Activated CD4-positive, alpha-beta memory T cell treated with anti-CD3 and anti-CD28 coated beads for 36 hours (primary cell): ENCODE measurements at regions not wholly inside any gene's neighbourhood (a gene's known extent, or its start where the extent isn't known, plus 50 kb on each side); places are given as distances from the start of the nearest gene placed in this dataset.
A peak's percentile ranks its signal among the peaks of the same experiment; 100 is the strongest.

Experiments used
- CTCF ChIA-PET: fragments of 350-600 bp; sonication (Branson Sonifier 250); formaldehyde crosslinking; loops from one replicate; lab custom pipeline; 2021; ENCODE audit warnings: antibody characterized with exemption, inconsistent platforms; lab: Charles Lee
- POLR2A ChIA-PET: fragments of 350-600 bp; sonication (Branson Sonifier 250); formaldehyde crosslinking; loops from one replicate; lab custom pipeline; 2021; ENCODE audit warnings: antibody characterized with exemption; lab: Charles Lee
- DNase-seq: peaks from one replicate; pipeline ENCODE4 v3.0.0-alpha.2; 2020
- H3K27ac Mint-ChIP-seq: one replicate; pipeline ENCODE4 v1.8.0; 2021; ENCODE audit warnings: mixed read lengths
- H3K27me3 Mint-ChIP-seq: one replicate; pipeline ENCODE4 v1.8.0; 2021; ENCODE audit warnings: mixed read lengths
- H3K36me3 Mint-ChIP-seq: one replicate; pipeline ENCODE4 v1.8.0; 2021; ENCODE audit warnings: mixed read lengths
- H3K4me1 Mint-ChIP-seq: one replicate; pipeline ENCODE4 v1.8.0; 2021; ENCODE audit warnings: low read depth, mixed read lengths
- H3K4me3 Mint-ChIP-seq: one replicate; pipeline ENCODE4 v1.8.0; 2021; ENCODE audit warnings: mild to moderate bottlenecking, mixed read lengths
- H3K9me3 Mint-ChIP-seq: one replicate; pipeline ENCODE4 v1.8.0; 2021; ENCODE audit warnings: mixed read lengths
- intact Hi-C: fragments of 100-400 bp; cut with micrococcal nuclease; formaldehyde crosslinking; loops from one replicate; pipeline ENCODE4 v1.15.1; 2023

DNA sequence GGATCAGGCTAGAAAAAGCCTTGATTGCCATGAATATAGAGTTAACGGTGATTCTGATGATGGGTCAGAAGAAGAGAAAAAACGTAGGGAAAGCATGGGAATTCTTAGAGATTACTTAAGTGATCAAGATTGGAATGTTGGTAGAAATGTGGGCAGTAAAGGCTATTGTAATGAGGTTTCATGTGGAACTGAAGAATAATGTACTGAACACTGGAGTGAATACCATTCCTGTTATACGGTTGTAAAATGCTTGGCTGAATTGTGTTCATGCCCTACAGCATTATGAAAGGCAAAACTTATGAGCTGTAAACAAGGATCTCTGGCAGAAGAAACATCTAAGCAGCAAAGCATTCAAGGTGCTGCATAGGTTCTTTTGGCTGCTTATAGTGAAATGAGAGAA lies 414.1 kb upstream of the CBLB start:
- H3K36me3 Mint-ChIP-seq = no peaks in the 10 kb centered on the region
- POLR2A ChIA-PET = no interaction called here
- H3K27me3 Mint-ChIP-seq = no peaks in the 10 kb centered on the region
- no peak overlapping the region for H3K27ac Mint-ChIP-seq
- intact Hi-C loops = no loop called here
- no peaks in the 10 kb centered on the region for H3K4me1 Mint-ChIP-seq
- DNase-seq = no peak
- CTCF ChIA-PET = no interaction called here
- no peaks in the 10 kb centered on the region for H3K9me3 Mint-ChIP-seq
- no peak overlapping the region for H3K4me3 Mint-ChIP-seq

- DNase-seq = no peak
- Mint-ChIP-seq H3K36me3 (no peaks in the 10 kb centered on the region), H3K27ac (no peak overlapping the region), H3K27me3 (no peaks in the 10 kb centered on the region), H3K4me3 (no peak overlapping the region), H3K9me3 (no peaks in the 10 kb centered on the region), H3K4me1 (peaks cover 7% of the 10 kb centered on the region)
- intact Hi-C loops = no loop called here
- ChIA-PET CTCF (no interaction called here), POLR2A (no interaction called here)
These were observed 420.0 kb upstream of the CBLB start for GRCh38 chr3:106288781-106289180.

DNA sequence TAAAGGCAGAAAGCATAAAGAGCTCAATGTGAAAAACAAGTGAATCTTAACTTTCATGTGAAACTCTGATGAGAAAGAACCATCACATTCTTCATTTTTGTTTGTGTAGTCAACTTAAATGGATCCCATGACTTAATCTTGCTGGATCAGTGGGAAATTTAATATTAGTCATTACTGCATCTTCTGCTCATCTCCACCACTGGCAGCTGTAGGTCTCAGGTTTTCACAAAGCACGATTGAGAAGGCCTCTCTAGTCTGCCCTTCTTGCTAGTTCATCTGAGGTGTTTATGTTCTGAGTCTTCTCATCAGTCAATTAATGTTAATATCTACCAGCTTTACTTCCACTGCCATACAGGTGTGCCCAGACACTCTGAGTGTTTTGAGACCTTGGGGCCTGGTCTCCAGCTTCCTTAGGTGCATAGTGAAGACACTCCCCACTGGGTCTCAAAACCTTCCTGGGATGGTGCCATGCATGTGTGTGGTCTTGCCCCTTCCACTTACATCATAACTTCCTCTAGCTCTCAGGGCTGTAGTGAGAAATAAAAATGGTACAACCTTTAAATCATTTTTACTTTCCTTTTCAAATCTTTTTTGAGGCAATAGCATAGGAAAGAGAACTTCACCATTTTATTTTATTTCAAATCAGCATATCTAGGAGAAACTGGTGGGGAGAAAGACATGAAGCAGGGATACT lies 421.6 kb upstream of the CBLB start:
- DNase-seq = no peak
- Mint-ChIP-seq H3K27me3 (no peaks in the 10 kb centered on the region), H3K4me3 (no peak overlapping the region), H3K4me1 (peaks cover 7% of the 10 kb centered on the region), H3K36me3 (no peaks in the 10 kb centered on the region), H3K9me3 (no peaks in the 10 kb centered on the region), H3K27ac (no peak overlapping the region)
- intact Hi-C loops = no loop called here
- ChIA-PET POLR2A (no interaction called here), CTCF (interaction anchor here (1.0 kb wide), 1 partner anchor 12 kb away, joined by 3 read pairs; no protein-coding TSS in a partner anchor)

DNA sequence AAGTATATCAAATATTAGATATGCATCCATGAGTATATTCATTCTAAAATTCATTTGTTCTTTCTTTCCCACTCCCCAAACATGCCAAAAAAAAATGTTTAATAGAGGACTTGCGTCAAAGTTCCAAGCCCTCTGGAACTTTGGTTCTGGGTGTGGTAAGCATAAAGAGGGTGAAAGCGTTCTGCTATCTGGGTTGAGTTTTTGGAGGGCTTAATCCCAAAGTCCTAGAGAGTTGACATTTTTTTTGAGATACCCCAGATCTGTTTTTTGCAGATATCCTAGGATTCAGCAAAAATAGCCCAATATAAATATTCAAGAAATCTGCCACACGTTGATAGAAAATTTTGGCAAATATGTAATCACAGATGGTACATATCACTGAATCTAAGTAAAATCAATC lies 424.3 kb upstream of the CBLB start:
- DNase-seq = no peak
- intact Hi-C loops = no loop called here
- CTCF ChIA-PET = no interaction called here
- no peaks in the 10 kb centered on the region for H3K36me3 Mint-ChIP-seq
- H3K9me3 Mint-ChIP-seq = peaks cover 2% of the 10 kb centered on the region
- POLR2A ChIA-PET = no interaction called here
- H3K4me3 Mint-ChIP-seq = no peak overlapping the region
- H3K27me3 Mint-ChIP-seq = no peaks in the 10 kb centered on the region
- peaks cover 13% of the 10 kb centered on the region for H3K4me1 Mint-ChIP-seq
- no peak overlapping the region for H3K27ac Mint-ChIP-seq

- intact Hi-C loops = no loop called here
- DNase-seq = no peak
- CTCF ChIA-PET = no interaction called here
These were observed 425.3 kb upstream of the CBLB start for GRCh38 chr3:106294121-106294520.

DNA sequence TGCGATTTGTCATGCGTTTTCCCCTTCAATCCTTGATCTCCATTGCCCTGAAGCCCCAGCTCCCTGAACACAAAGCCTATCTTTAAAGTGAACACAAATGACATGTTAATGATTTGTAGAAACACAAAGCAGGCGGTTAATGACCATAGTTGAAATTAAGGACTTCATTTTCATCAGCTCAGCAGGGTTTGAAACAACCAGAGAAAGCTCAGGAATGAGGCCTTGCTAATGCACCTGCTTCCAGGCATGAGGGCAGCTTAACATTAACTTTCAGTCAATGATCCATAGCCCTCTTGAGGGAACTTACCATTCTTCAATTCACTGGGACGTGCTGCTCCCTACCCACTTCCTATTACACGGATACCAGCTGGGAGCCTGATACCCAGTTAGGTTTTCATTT lies 427.2 kb upstream of the CBLB start:
- Mint-ChIP-seq H3K27ac (no peak overlapping the region), H3K4me1 (peaks cover 23% of the 10 kb centered on the region), H3K27me3 (no peaks in the 10 kb centered on the region), H3K9me3 (peaks cover 2% of the 10 kb centered on the region), H3K4me3 (no peak overlapping the region), H3K36me3 (no peaks in the 10 kb centered on the region)
- CTCF ChIA-PET = no interaction called here
- POLR2A ChIA-PET = interaction anchor here (0.7 kb wide), 1 partner anchor 27 kb away, joined by 3 read pairs; no protein-coding TSS in a partner anchor
- DNase-seq = no peak
- intact Hi-C loops = loop anchor here (5.0 kb wide), 1 partner anchor 49 kb away; no protein-coding TSS in a partner anchor

More at GRCh38 chr3:106294121-106294520, 425.3 kb upstream of the CBLB start:
- Mint-ChIP-seq H3K27me3 (no peaks in the 10 kb centered on the region), H3K4me1 (peaks cover 18% of the 10 kb centered on the region), H3K9me3 (peaks cover 2% of the 10 kb centered on the region), H3K36me3 (no peaks in the 10 kb centered on the region), H3K27ac (no peak overlapping the region), H3K4me3 (no peak overlapping the region)
- POLR2A ChIA-PET = no interaction called here

DNA sequence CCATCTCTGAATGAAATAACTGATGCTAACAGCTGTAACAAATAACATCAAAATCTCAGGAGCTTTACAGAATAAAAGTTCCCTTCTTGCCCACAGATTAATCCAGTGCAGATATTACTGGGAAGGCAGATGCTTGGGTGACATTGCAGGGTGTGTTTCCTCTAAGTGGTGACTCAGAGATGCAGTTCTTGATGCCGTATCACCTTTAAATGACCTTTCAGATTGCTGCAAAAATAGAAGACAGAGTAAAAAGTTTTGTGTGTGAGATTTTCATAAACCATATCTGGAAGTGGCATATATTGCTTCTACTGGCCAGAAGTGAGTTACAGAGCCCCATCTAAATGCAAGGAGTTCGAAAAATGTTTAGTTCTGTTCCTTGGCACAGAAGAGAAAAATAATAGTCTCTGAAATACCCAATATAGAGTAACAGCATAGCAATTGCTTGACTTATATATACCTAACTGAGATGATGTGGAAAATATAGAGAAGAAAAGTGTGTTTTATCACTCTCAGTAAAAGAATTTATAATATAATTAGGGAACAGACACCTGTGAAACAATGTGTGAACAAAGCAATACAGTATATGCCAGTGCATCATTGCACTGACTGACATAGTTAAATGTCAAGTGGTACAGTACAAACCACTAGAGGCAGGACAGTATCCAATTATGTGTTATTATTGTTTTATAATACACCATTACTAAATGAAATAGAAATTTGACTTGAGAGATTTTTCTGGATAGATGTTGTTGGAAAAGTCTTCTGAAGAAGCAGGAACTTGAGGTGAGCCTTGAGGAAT lies 430.7 kb upstream of the CBLB start:
- intact Hi-C loops = loop anchor here (5.0 to 10.0 kb wide), 2 partner anchors 52 to 935 kb away; partner anchors contain the start of gene ALCAM
- POLR2A ChIA-PET = interaction anchor here (0.6 kb wide), 1 partner anchor 339 kb away, joined by 3 read pairs; no protein-coding TSS in a partner anchor
- H3K27ac Mint-ChIP-seq = peak overlapping the region; percentile 53
- H3K4me3 Mint-ChIP-seq = no peak overlapping the region
- no peaks in the 10 kb centered on the region for H3K36me3 Mint-ChIP-seq
- H3K27me3 Mint-ChIP-seq = no peaks in the 10 kb centered on the region
- peak; percentile 30 for DNase-seq
- peaks cover 2% of the 10 kb centered on the region for H3K9me3 Mint-ChIP-seq
- CTCF ChIA-PET = interaction anchor here (0.6 kb wide), 1 partner anchor 34 kb away, joined by 3 read pairs; no protein-coding TSS in a partner anchor
- peaks cover 50% of the 10 kb centered on the region for H3K4me1 Mint-ChIP-seq

DNA sequence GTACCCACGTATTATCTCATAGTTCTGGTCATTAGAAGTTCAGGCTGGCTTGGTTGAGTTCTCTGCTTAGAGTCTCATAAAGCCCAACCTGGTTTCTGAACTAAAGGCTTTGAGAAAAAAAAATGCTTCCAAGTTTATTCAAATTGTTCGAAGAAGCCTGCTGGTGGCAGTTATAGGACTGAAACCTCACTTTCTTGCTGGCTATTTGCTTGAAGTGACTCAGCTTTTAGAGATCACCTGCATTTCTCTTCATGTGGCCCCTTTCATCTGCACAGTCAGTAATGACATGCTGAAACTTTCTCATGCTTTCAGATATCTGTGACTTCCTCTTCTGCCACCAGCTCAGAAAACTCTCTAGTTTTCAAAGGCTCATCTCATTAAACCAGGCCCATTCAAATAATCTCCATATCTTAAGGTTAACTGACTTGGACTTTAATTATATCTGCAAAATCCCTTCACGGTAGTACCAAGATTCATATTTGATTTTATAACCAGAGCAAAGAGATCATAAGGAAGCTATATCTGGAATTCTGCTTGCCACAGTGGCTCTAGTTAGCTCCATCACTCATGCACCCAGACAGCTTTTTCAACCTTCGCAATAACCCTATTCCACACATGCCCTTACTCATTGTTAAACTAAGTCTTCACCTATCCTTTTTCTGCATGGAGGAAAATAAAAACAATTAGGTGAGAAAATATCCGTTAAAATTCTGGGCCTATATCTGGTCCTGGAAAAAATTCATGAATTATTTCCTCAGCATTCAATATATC lies 433.8 kb upstream of the CBLB start:
- intact Hi-C loops = loop anchor here (1.0 to 10.0 kb wide), 3 partner anchors 31 to 938 kb away; partner anchors contain the start of gene ALCAM
- DNase-seq = peak; percentile 37
- no peaks in the 10 kb centered on the region for H3K27me3 Mint-ChIP-seq
- ChIA-PET CTCF (interaction anchor here (0.9 to 1.2 kb wide), 3 partner anchors 13 to 31 kb away, joined by 3 read pairs; no protein-coding TSS in a partner anchor), POLR2A (no interaction called here)
- H3K27ac Mint-ChIP-seq = peak overlapping the region; percentile 35
- H3K9me3 Mint-ChIP-seq = peaks cover 2% of the 10 kb centered on the region
- H3K4me3 Mint-ChIP-seq = no peak overlapping the region
- no peaks in the 10 kb centered on the region for H3K36me3 Mint-ChIP-seq
- peaks cover 46% of the 10 kb centered on the region for H3K4me1 Mint-ChIP-seq

- no peaks in the 10 kb centered on the region for H3K9me3 Mint-ChIP-seq
- no peaks in the 10 kb centered on the region for H3K36me3 Mint-ChIP-seq
- ChIA-PET POLR2A (no interaction called here), CTCF (no interaction called here)
- H3K4me3 Mint-ChIP-seq = no peak overlapping the region
- no peak for DNase-seq
- no peaks in the 10 kb centered on the region for H3K27me3 Mint-ChIP-seq
- intact Hi-C loops = loop anchor here (10.0 kb wide), 1 partner anchor 939 kb away; the partner anchor contains the start of gene ALCAM
- H3K27ac Mint-ChIP-seq = no peak overlapping the region
- H3K4me1 Mint-ChIP-seq = peaks cover 40% of the 10 kb centered on the region
These were observed 435.0 kb upstream of the CBLB start for GRCh38 chr3:106303766-106304165.

- no peak for DNase-seq
- Mint-ChIP-seq H3K27me3 (no peaks in the 10 kb centered on the region), H3K4me1 (peaks cover 32% of the 10 kb centered on the region), H3K4me3 (no peak overlapping the region), H3K36me3 (no peaks in the 10 kb centered on the region), H3K27ac (no peak overlapping the region), H3K9me3 (no peaks in the 10 kb centered on the region)
- intact Hi-C loops = loop anchor here (10.0 kb wide), 1 partner anchor 940 kb away; the partner anchor contains the start of gene ALCAM
- CTCF ChIA-PET = interaction anchor here (0.9 kb wide), 1 partner anchor 29 kb away, joined by 3 read pairs; no protein-coding TSS in a partner anchor
- POLR2A ChIA-PET = no interaction called here
These were observed 436.3 kb upstream of the CBLB start for GRCh38 chr3:106305127-106305526.

DNA sequence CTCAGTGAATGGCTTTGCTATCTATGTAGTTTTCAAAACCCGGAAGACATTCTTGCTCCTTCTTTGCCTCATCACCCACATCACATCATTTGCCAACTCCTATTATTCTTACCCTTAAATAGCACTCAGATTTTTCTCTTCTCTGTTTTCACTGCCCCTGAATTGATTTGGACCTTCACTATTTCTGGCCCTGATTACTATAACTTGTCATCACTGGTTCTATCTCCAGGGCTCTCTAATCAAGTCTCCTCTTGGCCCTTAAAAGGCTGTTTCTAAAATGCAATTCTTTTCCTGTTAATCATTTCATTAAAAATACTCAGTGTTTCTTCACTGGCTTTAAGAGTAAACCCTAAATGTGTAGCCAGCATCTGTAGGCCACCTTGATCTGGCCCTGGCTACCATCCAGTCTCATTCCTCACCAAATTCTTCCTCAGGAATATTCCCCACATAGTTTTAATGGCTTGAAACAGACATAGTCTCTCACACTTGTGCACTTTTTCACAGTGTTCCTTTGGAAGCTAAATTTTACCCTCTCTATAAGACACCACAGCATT lies 437.1 kb upstream of the CBLB start:
- Mint-ChIP-seq H3K27ac (no peak overlapping the region), H3K4me3 (no peak overlapping the region)
- POLR2A ChIA-PET = no interaction called here

More for the DNA sequence above, 437.1 kb upstream of the CBLB start:
- no peak for DNase-seq
- Mint-ChIP-seq H3K27me3 (no peaks in the 10 kb centered on the region), H3K9me3 (no peaks in the 10 kb centered on the region), H3K36me3 (no peaks in the 10 kb centered on the region), H3K4me1 (peaks cover 29% of the 10 kb centered on the region)
- intact Hi-C loops = loop anchor here (10.0 kb wide), 1 partner anchor 941 kb away; the partner anchor contains the start of gene ALCAM
- CTCF ChIA-PET = no interaction called here
